AG04449 (cell line): ENCODE measurements at regions not wholly inside any gene's neighbourhood (a gene's known extent, or its start where the extent isn't known, plus 50 kb on each side); places are given as distances from the start of the nearest gene placed in this dataset.

Source experiments
- CTCF ChIA-PET: fragments of 350-600 bp; formaldehyde crosslinking; extraction: SDS; loops from one replicate; lab custom pipeline; 2021; ENCODE audit warnings: antibody characterized with exemption; lab: Yijun Ruan, JAX
- POLR2A ChIA-PET: fragments of 400-600, 350-600 bp; formaldehyde crosslinking; extraction: SDS; loops from one replicate; lab custom pipeline; 2020; ENCODE audit warnings: antibody characterized with exemption, inconsistent platforms; lab: Yijun Ruan, JAX
- DNase-seq: peaks from one replicate; pipeline ENCODE4 v3.0.0-alpha.2; 2010; ENCODE audit warnings: low read depth, low spot score
- H3K4me3 ChIP-seq: 2 replicates; pipeline ENCODE4 v1.5.1; 2011; ENCODE audit warnings: low read depth, mild to moderate bottlenecking, control low read depth, low read length
- TF ChIP-seq, protein P1 (sequence below): IDR thresholded peaks from one replicate; pipeline ENCODE4 v1.5.1; 2011; ENCODE audit warnings: mild to moderate bottlenecking, moderate library complexity, low read length, control low read depth, inconsistent platforms; ENCODE audit not compliant: insufficient read depth; ENCODE audit errors: missing control alignments

DNA sequence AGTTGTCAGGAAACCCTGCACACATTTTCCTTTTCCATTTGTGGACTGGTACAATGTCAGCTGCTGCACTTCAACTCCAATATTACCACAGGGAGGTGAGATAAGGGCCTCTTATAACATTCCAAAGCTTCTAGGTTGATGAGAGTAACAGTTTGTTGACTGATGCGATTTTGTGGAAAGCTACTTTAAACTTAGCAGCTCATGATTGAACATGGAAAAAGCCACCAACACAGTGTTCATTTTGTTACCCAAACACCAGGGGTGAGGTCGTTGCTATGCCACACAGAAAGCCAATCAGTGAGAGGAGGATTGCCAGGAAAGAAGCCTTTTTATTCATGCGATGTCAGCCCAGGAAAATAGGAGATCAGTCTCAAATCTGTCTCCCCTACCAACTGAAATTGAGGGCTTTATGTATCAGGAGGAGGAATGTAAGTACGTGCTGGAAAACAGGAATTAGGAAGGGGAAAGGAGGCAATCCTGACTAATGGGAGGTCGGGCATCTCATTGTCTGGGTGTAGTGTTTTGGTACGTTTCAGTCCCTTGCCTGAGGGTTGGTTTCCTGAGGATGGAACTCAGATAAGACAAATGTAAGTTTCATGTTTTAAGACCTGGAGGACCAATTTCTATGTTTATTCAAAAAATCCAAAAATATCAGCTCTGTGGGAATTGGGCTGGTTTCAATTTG is 92.7 kb upstream of the PLEKHA5 start:
- POLR2A ChIA-PET, result no interaction called here
- no peak overlapping the region for H3K4me3 ChIP-seq
- no peak for DNase-seq
- TF ChIP-seq, protein P1, sequence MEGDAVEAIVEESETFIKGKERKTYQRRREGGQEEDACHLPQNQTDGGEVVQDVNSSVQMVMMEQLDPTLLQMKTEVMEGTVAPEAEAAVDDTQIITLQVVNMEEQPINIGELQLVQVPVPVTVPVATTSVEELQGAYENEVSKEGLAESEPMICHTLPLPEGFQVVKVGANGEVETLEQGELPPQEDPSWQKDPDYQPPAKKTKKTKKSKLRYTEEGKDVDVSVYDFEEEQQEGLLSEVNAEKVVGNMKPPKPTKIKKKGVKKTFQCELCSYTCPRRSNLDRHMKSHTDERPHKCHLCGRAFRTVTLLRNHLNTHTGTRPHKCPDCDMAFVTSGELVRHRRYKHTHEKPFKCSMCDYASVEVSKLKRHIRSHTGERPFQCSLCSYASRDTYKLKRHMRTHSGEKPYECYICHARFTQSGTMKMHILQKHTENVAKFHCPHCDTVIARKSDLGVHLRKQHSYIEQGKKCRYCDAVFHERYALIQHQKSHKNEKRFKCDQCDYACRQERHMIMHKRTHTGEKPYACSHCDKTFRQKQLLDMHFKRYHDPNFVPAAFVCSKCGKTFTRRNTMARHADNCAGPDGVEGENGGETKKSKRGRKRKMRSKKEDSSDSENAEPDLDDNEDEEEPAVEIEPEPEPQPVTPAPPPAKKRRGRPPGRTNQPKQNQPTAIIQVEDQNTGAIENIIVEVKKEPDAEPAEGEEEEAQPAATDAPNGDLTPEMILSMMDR, result no peak
- CTCF ChIA-PET, result no interaction called here

DNA sequence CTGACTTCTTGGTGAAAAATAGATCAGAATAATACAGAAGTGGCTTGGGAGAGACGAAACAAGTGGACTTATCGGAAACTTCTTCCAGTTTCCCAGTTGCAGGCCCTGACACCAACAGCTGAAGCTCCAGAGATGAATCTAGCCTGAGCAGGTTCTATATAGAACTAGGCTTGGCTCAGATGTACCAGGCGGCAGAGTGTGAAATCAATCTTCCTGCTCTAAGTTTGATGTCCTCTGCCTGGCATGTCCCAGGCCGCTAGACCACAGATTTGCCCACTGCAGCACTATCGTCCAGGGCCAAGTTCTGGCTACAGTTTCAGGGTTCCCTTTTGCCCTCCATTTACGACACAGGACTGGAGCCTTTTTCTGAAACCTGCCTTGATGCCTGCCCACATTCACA is 91.3 kb upstream of the PLEKHA5 start:
- CTCF ChIA-PET, result interaction anchor here (1.5 kb wide), 1 partner anchor 8 kb away, joined by 3 read pairs; no protein-coding TSS in a partner anchor
- no peak overlapping the region for H3K4me3 ChIP-seq
- POLR2A ChIA-PET, result no interaction called here
- DNase-seq, result no peak
- TF ChIP-seq, protein P1, result no peak

DNA sequence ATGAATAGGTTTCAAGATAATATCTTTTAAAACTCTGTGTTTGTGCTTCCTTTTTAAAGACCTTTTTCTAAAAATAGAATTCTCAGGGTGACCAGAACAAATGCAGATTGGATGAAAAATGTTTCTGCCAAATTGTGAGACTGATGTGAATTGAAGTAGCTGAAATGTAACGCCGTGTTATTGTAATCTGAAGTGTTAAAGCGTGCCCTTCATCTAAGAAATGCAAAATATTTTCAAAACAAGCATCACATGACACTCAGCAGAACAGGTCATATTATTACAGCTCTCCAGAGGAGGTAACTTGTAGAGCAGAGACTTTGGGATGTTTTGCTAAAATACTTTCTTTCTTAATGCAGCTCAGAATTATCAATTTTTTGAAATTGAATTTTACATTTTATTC is 90.0 kb upstream of the PLEKHA5 start:
- POLR2A ChIA-PET, result no interaction called here
- TF ChIP-seq, protein P1, result no peak
- H3K4me3 ChIP-seq, result no peak overlapping the region
- CTCF ChIA-PET, result interaction anchor here (1.5 kb wide), 1 partner anchor 9 kb away, joined by 3 read pairs; no protein-coding TSS in a partner anchor
- DNase-seq, result no peak

DNA sequence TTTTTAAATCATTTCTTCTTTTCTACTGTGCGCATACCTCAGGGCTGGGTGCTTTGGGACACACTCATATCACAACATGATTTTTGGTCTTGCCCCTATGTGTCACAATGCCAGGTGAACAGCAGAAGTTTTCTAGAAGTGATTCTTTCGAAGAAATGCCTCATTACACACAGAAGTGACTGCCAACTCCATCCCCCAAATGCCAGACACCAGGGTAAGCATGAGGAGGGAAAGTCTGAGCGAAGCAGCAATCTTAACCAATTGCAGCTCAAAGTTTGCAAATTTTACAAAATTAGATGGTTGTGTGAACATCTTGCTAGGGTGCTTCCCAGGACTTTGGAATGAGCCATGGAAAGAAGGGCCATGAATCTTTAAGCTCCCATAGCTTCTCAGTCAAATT is 87.3 kb upstream of the PLEKHA5 start:
- CTCF ChIA-PET, result no interaction called here
- no peak for DNase-seq
- no peak overlapping the region for H3K4me3 ChIP-seq
- POLR2A ChIA-PET, result no interaction called here
- TF ChIP-seq, protein P1, result no peak

DNA sequence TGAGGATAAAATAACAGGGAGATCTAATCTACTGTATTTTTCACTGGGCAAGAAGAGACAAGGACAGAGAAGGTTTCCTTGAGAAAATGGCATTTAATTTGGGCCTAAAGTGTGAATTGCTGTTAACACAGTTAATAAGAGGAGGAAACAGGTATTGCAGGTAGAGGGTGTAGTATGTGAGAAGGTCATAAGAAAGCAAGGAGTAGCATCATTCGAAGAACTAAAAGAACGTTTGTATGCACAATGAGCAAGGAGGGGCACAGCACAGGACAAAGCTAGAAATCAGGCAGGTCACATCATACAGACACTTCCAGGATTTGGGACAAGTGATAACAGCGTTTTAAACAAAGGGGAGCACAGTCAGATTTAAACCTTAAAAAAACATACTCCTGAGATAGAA is 85.1 kb upstream of the PLEKHA5 start:
- ChIA-PET POLR2A (no interaction called here), CTCF (no interaction called here)
- TF ChIP-seq, protein P1, result no peak
- DNase-seq, result no peak
- H3K4me3 ChIP-seq, result no peak overlapping the region

DNA sequence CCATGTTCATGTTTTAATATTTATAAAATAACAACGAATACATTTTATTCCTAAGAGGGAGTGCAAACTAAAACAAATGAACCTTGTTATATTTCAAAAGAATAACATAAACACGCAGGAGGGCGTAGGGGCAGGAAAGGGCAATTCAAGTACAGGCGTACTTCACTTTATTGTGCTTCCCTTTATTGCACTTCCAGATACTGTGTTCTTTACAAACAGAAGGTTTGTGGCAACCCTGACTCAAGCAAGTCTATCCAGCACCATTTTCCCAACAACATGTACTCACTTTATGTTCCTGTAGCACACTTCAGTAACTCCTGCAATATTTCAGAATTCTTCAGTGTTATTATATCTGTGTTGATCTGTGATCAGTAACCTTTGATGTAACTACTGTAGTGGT is 84.6 kb upstream of the PLEKHA5 start:
- DNase-seq, result no peak
- CTCF ChIA-PET, result no interaction called here
- no peak overlapping the region for H3K4me3 ChIP-seq
- TF ChIP-seq, protein P1, result no peak
- POLR2A ChIA-PET, result no interaction called here
